Brain pericyte (primary cell): ENCODE measurements at regions not wholly inside any gene's neighbourhood (a gene's known extent, or its start where the extent isn't known, plus 50 kb on each side); places are given as distances from the start of the nearest gene placed in this dataset.

Experiments
- DNase-seq: peaks from one replicate; pipeline ENCODE4 v3.0.0-alpha.2; 2012; ENCODE audit warnings: low read depth, low spot score

DNA sequence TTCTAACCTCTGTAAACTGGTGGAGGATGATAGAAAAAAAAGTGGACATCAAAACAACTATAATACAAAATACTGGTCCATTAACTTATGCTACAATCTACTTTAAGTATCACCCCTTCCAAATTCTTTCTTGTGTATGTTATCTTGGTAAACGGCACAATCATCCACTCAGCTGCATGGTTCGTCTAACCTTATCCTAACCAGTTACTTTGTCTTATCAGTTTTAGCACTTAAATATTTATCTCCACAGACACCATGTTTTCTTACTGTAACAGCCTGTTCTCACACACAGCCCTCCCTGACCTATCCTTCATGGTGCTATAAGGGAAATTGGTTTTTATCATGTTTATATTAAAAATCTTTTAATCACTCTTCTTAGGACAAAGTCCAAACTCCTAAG lies 157.2 kb downstream of the PTGER3 start:
- no peak for DNase-seq

- no peak for DNase-seq
Measured at GRCh38 chr1:70891051-70891843, 156.4 kb downstream of the PTGER3 start.

DNA sequence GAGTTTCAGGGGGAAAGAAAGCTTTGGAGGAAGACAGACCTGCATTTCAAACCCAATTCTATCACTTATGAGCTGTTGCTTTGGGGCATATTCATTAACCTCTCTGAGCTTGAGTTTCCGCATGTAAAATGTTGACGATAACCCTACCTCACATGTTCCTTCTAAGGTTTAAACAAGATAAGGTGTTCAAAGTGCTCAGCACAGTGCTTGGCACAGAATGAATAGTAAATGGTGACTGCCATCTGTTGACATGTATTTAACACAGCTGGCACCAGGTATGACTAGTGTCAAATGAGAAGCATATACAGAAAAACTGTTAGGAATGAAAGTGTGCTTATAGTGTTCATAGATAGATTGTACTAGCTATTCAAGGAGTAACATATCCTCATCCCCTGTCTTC lies 155.5 kb downstream of the PTGER3 start:
- no peak for DNase-seq

DNA sequence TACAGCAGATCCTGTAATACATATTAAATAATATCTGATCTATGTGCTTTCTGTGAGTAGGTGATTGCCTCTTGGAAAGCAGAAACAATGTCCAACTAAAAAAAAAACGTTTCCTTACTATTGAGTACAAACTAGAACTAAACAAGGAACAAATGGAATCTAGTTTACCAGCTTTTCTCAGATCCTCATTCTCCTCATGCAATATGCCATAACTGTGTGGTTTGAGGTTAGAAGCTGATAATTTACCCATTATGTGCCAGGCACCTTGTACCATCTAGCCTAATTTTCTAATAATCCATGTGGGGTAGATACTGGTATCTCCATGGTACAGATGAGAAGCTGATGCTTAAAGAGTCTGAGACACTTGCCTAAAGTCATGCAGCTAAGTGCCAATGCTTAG lies 154.7 kb downstream of the PTGER3 start:
- DNase-seq = no peak

DNA sequence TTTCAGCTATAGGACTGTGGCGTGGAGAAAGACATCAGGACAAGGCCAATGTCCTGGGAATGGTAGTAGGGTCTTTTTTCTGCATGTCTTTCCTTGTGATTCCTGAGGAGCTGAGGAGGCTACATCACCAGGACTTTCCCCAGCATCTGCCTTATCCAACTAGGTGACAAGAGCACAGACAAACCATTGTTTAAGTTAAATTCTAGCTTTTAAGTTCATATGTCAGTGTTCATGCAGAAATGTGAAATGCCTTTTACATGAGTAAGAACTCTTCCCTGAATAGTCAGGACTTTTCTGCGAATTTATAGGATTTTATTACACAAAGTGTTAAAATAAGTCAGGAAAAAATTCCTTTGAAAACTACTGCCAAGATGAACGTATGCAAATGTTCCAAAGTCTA lies 154.2 kb downstream of the PTGER3 start:
- no peak for DNase-seq

DNA sequence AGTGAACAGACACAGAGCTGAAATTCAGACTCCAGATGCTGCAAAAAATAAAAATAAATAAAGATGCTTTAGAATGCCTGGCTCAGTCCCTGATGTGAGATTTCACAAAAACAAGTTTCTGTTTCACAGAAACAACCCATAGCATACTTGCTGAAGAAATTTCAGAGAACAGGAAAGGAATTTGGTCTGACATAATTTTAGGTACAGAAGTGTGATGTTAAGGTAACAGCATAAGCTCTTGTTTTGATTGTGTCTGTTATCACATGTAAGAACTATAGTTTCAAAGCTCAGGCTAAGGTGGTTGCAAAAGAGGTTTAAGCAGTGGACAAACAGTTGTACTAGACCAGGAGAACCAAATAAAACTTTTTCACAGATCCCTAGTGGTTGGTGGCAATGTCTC lies 152.1 kb downstream of the PTGER3 start:
- no peak for DNase-seq

DNA sequence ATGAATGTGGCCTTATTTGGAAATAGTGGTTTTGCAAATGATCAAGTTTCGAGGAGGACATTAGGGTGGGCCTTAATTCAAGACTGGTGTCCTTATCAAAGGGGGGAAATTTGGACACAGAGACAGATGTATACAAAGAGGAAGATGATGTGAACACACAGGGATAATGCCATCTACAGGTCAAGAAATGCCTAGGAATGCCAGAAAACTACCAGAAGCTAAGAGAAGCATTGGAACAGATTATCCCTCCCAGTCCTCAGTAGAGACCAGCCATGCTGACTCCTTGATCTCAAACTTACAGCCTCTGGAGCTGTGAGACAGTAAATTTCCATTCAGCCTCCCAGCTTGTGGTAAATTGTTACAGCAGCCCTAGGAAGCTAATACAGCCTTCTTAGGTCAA lies 151.4 kb downstream of the PTGER3 start:
- DNase-seq = no peak

DNA sequence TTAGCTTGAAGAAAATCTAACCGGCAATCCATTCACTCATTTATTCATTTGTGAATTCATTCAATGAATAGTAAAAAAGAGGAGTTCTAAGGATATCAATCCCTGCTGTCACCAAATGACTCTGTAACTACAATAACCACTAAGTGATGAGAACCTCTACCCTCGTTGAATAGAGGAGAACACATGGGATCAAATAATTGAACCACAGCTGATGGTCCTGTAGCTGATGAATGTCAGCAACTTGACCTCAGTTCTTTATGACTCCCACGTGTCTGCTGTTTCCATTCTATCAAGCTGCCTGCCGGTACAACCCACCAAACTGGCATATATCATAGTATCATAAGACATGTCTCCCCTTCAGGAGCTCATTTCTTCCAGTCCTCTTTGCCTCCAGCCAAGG lies 150.3 kb downstream of the PTGER3 start:
- DNase-seq = no peak

- DNase-seq = no peak
Measured at GRCh38 chr1:70899735-70900134, 147.9 kb downstream of the PTGER3 start.

DNA sequence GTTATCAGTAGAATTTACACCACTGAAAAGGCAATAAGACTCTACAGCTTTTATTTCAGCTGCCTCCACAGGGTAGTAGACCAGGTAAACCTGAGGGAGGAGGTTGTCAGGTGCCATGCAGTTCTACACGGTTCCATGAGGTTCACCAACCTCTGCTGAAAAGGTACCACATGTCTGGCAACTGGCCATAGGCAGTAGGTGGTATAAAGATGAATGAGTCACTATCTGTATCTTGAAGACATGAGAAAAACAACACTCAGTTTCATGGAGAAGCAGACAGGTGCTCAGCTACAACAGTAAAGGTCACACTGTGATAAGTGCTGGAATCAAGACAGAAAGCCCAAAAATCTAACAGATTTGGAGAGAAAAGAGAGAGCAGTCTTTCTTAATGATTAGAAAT lies 145.4 kb downstream of the PTGER3 start:
- no peak for DNase-seq

GRCh38 chr1:70906800-70907199 lies 140.8 kb downstream of the PTGER3 start:
- no peak for DNase-seq

GRCh38 chr1:70907563-70908310 lies 139.9 kb downstream of the PTGER3 start:
- no peak for DNase-seq

- DNase-seq = no peak
Measured at GRCh38 chr1:70909262-70909822, 138.3 kb downstream of the PTGER3 start.

DNA sequence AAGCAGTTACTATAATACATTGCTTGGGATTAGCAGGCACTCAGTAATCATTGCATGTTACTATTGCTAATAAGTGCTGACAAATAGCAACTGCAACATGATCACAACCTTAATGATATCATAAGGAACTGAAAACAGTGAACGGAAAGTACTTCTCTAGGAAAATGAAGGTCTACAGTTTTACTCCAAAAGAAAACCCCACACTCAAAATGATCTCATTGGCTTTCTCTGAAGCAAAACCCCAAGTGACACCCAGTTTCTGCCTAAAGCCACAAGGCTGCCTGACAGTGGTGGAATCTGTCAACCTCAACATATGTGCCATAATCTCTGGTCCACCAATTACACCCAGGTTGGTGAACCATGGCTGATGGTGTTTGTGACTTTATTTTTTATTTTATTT lies 137.6 kb downstream of the PTGER3 start:
- no peak for DNase-seq

GRCh38 chr1:70911861-70912260 lies 135.8 kb downstream of the PTGER3 start:
- no peak for DNase-seq

- no peak for DNase-seq
Measured at GRCh38 chr1:70914224-70914623, 133.4 kb downstream of the PTGER3 start.

GRCh38 chr1:70915258-70916033 lies 132.2 kb downstream of the PTGER3 start:
- no peak for DNase-seq

DNA sequence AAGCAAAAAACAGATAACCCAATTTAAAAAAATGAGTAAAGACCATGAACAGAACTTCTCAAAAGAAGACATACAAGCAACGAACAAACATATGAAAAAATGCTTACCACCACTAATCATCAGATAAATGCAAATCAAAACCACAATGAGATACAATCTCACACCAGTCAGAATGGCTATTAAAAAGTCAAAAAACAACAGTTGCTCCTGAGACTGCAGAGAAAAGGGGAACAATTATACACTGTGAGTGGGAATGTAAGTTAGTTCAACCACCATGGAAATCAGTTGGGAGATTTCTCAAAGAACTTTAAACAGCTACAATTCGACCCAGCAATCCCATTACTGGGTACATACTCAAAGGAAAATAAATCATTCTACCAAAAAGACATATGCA lies 131.6 kb downstream of the PTGER3 start:
- DNase-seq = no peak

DNA sequence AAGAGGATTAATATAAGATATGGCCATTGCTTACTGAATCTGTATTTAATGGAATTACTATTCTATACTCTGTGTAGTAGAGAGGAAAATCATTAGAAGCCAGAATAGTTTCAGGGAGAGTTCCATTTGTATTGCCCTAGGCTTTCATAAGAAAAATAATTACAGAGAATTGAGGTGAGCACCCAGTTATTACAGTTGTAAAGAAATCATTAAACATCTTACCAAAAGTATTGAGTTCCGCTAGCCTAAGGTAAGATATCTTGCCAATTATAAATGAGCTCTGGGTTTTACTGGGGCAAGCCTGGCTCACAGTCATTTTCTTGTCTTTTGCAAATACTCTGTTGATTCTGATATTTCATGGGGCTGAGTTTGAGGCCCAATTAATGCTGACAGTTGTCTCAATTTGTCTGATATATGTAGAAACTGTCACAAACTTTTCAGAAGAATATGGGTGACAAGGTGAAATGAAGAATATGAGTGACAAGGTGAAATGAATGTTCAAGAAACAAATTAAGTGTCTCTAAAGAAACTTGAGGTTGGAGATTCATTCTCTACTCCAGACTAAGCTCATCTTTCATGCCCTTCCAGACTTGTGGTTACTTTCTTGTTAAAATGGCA lies 127.8 kb downstream of the PTGER3 start:
- no peak for DNase-seq
